ENCODE measurements at regions not wholly inside any gene's neighbourhood (a gene's known extent, or its start where the extent isn't known, plus 50 kb on each side); places are given as distances from the start of the nearest gene placed in this dataset.
A peak's percentile ranks its signal among the peaks of the same experiment; 100 is the strongest.

DNA sequence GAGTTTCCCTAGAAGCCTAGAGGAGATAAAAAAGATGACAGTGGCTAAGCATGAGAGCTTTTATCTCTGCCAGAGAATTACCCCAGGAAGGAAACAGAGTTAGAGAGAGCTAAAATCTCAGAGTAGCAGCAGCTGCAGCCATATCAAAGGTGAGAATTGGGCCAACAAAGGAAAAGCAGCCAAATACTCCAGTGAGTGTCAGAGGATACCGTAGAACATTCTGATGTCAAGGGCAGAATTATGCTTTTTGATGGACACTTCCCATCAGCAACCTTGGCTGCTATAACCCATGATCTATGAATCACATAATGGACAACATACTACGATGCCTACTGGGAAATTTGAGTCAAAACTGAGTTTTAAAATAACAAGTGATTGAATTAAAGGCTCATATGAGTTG is 405.8 kb upstream of the CPEB2 start:
- H3K27ac ChIP-seq = no peak overlapping the region
- H3K4me3 ChIP-seq = no peak overlapping the region

DNA sequence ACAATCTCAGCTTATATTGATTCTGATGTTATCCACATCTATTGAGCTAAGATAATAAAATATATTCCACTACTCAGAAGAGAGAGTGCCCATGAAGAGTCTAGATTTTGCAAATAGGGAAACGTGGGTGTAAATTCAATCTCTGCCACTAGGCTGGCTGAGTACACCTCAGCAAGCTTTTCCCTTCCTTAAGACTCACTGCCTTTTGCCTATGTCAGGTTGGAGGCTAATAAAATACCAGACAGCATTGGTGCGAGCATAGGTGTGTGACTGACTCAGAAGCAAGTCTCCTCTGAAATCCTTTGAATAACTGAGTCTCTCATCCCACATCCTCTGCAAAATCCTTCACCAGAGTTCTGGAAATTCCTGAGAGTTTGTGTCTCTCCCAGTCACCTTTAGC is 405.4 kb upstream of the CPEB2 start:
- H3K27ac ChIP-seq = no peak overlapping the region
- H3K4me3 ChIP-seq = no peak overlapping the region

DNA sequence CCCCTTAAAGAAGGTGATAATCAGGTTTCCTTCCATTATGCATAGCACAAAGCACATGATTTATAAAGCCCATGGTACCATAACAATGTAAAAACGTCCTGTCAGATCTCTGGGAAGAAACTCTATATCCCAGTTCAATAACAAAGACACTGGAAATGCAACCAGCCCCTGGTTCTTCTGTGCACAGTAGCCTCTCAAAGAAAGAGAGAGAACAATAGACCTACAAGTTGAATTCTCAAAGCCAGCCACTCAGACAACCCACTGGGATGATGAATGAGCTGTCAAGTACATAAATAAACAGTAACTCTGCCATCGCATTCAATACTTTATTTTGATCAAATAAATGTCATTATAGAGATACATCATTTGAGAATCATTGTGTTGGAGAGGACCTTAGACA is 400.1 kb upstream of the CPEB2 start:
- Histone ChIP-seq H3K4me3 (no peak overlapping the region), H3K27ac (no peak overlapping the region)

DNA sequence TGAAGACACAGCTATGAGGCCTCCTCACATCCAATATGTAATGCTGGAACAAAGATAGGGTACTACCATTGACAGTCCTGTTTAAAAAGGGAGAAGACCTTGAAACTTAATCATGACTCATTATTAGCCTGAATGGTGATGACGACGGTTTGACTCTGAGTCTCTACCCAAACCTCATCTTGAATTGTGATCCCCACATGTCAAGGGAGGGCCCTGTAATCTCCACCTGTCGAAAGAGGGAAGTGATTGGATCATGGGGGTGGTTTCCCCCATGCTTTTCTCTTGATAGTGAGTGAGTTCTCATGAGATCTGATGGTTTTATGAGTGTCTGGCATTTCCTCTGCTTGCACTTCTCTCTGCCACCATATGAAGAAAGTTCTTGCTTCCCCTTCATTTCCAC is 395.3 kb upstream of the CPEB2 start:
- H3K27ac ChIP-seq = no peak overlapping the region

DNA sequence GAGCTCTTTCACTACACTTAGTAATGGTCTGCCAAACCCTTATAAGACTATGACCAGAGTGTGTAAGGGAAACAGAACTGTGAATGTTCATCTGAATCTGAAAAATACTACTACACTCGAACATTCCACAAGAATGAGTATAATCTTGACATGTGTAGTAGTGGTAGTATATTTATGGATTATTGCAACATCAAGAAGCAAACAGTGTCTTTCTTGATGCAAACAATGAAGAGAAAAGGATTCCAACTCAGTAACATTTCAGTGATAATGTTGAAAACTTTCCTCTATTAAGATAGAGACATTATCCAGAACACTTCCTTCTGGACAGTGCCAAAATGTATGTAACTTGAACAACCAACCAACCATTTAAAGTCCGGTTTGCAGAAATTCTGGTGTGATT is 394.7 kb upstream of the CPEB2 start:
- Histone ChIP-seq H3K27ac (no peak overlapping the region), H3K4me3 (no peak overlapping the region)

More for the DNA sequence above, 395.3 kb upstream of the CPEB2 start:
- no peak overlapping the region for H3K4me3 ChIP-seq

DNA sequence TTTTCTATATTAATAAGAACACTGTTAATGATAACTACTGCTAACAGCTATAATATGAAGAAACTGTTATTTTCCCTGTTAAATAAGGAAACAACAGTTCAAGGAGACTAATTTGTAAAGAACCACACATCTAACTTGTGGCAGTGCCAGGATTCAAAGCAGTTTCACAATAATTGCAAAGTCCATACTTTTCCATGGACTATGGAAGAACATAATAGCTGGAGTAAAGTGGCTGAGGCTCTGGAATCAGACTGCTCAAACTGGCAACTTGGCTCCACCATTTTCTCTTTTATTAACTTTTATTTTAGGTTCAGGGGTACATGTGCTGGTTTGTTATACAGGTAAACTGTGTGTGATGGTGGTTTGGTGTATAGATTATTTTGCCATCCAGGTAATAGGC is 393.7 kb upstream of the CPEB2 start:
- no peak overlapping the region for H3K27ac ChIP-seq
- no peak overlapping the region for H3K4me3 ChIP-seq

DNA sequence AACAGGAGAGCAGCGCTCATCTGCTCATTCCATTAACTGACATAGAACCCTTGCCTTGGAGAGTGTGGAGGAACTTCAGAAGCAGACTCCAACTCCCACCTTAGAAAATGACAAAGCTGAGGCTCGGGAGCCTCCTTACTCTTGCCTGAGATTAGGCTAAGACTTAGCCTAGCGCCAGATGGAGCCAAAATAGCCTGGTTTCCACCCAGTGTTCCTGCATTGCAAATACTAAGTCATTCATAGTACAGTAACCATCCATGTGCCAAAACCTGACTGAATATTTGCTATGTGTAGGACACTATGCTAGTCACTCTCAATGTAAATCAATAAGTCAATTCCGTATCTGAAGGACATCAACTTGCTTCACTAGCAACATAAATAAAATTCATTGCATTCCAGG is 387.4 kb upstream of the CPEB2 start:
- Histone ChIP-seq H3K27ac (no peak overlapping the region), H3K4me3 (no peak overlapping the region)

DNA sequence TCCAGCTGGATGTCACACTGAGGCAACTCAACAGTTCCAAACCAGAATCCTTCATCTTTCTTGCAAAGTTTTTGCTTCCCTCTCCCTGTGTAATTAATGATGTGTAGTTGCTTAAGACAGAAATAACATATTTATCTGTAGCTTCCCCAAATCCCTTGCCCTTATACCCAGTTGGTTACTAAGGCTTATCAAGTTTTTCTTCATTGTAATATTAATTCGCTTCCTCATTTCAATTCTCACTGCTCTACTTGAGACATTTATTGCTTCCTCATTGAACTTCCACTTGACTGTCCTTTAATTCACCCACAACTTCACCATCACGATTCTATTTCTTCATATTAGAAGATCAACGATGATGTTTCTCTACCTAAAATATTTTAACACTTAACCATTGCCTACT is 386.6 kb upstream of the CPEB2 start:
- H3K27ac ChIP-seq = no peak overlapping the region

DNA sequence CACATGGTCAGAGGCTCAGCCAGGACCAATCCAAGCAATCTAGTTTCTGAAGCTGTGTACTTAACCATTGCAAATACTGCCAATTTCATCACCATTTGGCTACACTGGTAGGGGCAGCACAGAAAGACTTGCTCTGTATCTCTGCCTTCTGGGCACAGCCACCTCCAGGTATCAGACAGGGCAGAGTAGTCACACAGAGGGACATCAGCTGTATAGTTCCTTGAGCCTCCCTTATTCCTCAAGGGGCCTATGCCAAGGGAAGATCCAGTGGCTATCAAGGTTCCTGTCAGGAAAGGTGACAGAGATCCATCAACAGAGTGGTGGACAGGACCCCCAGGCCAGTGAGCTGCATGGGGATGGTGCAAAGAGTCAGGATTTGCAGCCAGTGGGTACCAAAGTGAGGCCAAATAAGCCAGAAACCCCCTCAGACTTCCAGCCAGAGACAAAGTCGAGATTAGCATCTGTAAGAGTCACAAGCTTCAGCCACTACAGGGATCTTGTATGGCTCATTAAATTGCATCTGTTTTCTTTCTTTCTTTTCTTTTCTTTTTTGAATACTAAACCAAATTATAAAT is 381.6 kb upstream of the CPEB2 start:
- H3K27ac ChIP-seq = no peak overlapping the region
- H3K4me3 ChIP-seq = no peak overlapping the region

More for the DNA sequence above, 386.6 kb upstream of the CPEB2 start:
- no peak overlapping the region for H3K4me3 ChIP-seq

DNA sequence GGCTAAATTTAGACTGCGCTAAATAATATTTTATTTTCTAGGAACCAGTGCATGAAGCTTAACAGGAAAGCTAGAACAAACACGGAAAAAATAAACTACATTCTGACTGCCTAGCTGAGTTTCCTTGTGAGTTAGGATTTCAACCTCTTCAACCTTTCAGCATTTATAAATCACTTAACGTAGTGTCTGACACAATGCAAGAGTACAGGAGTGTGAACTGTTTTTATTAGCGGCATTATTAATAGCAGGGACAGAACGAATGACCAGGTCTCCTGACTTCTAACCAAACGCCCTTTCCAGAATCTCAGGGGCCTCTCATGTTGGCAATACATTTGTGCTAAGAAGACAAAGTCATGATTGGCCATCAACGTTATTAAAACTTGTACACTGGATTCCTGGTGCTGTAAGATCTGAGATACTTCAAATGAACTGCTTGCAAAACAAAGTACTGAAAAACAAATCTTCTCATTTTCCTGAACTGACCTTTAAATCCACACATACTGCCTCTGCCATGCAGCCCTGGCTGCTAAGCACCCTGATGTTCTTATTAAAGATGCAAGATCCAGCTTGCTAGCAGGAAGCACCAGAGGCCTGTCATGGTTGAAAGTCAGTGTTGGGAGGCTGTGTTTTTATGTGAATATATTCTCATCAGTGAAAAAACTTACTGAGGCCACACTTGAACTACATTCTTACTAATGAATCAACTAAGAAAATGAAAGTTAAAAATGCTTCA is 380.4 kb upstream of the CPEB2 start:
- no peak overlapping the region for H3K4me3 ChIP-seq
- no peak overlapping the region for H3K27ac ChIP-seq

DNA sequence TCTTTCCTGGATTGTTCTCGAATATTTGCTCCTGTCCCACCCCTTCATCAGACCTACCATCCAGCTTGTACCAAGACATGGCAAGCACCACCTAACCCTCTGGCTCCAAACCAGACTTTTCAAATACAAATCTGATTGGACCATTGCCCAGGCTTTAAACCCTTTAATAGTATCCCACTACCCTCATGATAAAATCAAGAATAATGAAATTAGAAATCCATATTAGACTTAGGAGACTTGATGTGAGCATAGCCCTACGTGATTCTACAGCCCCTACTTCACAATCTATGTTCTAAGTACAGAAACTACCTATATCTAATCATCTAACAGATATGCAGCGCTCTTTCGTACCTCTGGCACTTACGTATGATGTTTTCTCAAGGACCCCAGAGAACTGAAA is 375.2 kb upstream of the CPEB2 start:
- no peak overlapping the region for H3K27ac ChIP-seq

DNA sequence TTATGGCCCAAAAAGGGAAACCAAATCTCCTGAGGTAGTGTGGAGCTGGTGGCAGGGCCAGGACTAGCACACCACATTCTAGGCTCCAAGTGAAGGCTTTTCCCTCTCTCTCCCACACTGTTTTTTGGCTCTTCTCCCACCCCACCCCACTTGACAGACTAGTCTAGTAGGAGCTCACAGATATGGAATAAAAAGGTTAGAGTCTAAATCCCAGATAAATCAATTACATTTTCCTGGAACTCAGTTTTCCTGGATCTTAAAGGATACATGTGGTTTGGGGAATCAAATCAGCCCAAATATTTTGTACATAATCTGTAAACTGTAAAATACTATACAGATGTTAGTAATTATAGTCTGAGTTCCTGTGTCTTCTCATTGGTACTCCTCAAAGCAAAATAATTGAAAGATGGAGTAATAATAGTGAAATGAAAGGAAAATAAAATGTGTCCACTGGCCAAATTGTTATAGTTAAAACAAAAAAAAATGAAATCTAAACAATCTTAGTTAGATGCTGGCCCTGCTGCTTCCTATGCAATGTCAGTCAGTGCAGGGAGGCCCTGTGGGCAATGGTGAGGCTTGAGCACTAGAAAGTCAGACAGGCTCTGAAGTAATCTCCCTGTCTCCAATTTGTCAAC is 370.4 kb upstream of the CPEB2 start:
- peak overlapping the region in 1 of 21 experiments; percentile 18 for H3K27ac ChIP-seq
- no peak overlapping the region for H3K4me3 ChIP-seq

More for the DNA sequence above, 375.2 kb upstream of the CPEB2 start:
- H3K4me3 ChIP-seq = no peak overlapping the region

DNA sequence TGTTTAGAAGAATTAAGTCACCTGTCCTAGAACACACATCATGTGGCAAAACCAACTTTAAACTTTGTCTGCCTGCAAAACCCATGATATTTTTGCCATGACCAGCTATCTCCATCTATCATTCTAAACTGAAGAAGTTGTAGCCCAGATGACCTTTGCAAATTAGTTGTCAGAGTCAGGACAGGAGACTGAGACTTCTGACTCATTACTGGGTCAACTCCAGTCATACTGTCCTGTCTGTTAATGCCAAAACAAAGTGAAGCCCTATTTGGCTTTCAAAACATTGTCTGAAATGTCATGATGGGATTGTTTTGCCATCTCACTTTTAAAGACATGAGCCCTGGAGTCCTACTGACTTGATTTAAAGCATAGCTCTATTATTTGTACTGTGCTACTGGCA is 365.7 kb upstream of the CPEB2 start:
- H3K4me3 ChIP-seq = no peak overlapping the region
- H3K27ac ChIP-seq = no peak overlapping the region

DNA sequence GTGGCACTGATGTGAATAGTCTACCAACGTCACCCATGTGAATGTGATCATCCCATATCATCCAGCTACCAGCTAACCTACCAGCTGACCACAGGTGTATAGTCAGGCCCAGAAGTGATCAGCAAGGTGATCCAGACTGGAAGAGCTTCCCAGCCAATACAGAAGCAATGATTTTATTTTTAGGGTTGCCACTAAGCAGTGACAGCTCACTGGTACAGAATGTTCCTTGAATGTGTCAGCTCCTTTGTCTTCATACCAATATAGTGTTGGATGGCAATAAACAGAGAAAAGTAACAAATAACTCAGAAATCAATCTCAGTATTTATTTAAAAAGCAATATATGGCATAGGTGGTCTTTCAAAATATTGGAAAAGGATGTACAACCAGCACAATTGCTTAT is 361.8 kb upstream of the CPEB2 start:
- Histone ChIP-seq H3K4me3 (no peak overlapping the region), H3K27ac (no peak overlapping the region)

DNA sequence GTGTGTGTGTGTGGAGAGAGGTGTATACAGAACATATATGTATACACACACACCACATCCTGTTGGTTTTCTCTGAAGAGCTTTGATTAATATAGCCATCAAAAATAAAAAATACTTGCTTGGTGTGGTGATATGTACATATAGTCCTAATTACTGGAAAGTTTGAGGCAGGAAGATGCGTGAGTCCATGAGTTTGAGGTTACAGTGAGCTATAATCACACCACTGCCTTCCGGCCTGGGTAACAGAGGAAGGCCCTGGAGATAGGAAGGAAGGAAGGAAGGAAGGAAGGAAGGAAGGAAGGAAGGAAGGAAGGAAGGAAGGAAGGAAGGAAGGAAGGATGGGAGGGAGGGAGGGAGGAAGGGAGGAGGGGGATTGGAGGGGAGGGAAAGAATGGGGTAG is 360.4 kb upstream of the CPEB2 start:
- no peak overlapping the region for H3K27ac ChIP-seq
- no peak overlapping the region for H3K4me3 ChIP-seq

DNA sequence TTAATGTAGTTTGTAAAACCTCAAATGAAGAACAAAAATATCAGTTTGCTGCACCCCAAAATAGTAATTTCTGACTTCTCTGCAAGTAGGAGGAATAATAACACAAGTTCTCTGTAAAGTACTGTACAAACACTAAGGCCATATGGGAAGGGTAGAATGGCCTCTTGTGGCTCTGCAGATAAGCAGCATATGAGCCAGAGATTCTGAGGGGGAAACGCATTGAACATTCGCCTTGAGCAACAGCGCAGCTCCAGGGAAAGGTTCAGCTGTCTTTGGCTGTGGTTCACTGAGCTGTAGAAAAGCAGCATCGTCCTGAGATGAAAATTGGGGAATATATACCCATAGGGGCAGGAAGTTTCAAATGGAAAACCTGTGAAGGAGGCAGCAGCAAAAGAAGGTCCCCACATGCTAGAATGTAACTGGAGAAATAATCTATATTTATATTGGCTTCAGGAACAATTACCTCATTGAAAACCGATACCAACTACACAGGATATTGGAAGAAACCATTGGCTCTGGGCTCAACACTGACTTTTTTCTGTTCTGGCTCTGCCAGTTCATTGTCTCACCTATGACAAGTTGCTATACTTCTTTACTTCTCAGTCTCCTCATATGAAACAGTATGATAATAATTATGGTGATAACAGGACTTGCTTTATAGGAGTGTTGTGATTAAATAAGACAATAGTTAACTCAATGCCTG is 357.6 kb upstream of the CPEB2 start:
- no peak overlapping the region for H3K4me3 ChIP-seq
- no peak overlapping the region for H3K27ac ChIP-seq

DNA sequence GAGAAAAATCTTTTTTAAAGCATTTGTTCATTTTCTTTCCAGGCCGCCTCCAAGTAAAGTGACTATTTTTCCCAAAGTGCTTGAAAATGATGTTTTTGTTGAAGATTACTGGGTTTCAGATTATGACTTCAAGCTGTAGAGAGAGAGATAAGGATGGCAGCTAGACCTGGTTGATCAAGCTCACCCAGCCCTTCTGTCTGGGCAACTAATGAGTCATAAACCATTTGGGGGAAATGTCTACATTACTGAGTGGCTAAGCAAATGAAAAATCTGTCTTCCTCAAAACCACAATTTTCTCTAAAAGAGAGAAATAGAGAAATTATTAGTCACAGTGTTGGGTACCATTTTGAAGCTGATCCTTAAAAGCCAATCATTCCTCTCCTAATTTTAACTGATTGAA is 355.4 kb upstream of the CPEB2 start:
- H3K27ac ChIP-seq = no peak overlapping the region
- H3K4me3 ChIP-seq = no peak overlapping the region

DNA sequence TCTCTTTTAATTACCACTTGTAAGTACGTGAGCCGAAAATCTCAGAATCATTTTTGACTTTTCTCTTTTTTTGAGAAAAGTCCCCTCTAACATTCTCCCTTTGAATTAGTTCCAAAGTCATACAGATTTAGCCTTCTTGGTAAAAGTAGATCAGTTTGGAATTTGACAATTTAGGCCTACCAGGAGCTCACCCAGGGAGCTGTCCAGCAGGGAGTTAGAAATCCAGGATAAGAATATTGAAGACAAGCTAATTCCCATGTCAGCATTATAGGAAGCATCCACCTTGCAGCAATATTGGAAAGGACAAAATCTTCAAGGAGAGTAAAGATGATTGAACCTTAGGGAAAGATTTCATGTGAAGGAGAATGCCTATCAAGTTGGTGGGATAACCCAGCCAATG is 352.2 kb upstream of the CPEB2 start:
- no peak overlapping the region for H3K27ac ChIP-seq
- no peak overlapping the region for H3K4me3 ChIP-seq

DNA sequence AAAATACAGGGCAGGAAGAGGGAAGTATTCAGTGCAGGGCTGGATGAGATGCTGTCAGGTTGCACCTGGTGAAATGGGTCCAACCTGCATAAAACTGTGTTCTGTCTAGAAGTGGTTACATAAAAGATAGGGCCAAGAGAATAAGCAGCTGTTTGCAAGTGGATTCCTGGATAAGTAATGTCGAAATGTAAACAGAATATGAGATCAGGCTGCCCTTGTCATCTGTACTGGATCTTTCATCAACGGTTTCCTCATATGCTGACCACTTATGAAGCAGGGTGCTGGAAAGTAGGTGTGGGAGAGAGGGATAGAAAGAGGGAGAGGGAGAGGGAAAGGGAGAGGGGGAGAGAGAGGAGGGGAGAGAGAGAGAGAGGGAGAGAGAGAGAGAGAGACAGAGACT is 349.8 kb upstream of the CPEB2 start:
- no peak overlapping the region for H3K27ac ChIP-seq

DNA sequence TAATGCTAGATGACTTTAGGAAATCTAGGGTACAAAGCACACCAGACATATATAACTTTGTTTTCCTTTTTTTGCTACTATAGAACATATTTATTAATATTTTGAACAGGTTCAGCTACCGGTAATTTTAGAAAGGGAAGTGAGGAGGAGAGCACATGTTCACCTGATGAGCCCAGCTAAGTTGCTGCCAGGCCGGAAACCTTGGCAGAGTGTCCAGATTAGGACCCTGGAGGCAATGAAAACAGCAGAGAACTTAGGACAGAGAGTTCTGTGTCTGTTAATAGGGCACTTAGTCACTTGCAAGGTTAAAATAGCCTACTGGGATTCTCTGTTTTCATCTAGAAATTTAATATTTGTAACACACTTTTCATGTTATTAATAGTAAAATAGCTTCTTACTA is 348.9 kb upstream of the CPEB2 start:
- H3K27ac ChIP-seq = no peak overlapping the region
- H3K4me3 ChIP-seq = no peak overlapping the region

More for the DNA sequence above, 349.8 kb upstream of the CPEB2 start:
- H3K4me3 ChIP-seq = no peak overlapping the region

DNA sequence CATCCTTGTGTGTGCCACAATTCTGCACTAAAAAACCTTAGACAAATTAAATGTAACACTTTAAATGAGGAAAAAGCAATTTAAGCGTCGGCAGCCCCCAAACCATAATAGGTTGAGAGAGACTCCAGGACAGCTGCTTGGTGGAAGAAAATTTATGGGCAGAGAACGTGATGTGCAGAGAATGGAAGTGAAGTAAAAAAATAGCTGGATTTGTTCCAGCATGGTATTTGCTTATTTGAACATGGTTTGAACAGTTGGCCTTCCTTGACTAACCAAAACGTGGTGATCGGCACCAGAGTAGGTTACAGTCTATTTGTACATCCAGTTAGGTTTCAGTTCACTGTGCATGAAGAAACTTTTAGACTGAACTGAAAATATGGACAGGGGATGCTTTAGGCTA is 343.0 kb upstream of the CPEB2 start:
- Histone ChIP-seq H3K27ac (no peak overlapping the region), H3K4me3 (no peak overlapping the region)

Measured in skin epidermis (tissue), 12 donors.